A549 (cell line): ENCODE measurements at regions not wholly inside any gene's neighbourhood (a gene's known extent, or its start where the extent isn't known, plus 50 kb on each side); places are given as distances from the start of the nearest gene placed in this dataset.

Experiments
- ATAC-seq, 2 experiments: fragments of 200-7000 bp in 1 of 2; fragments of >200 bp in 1 of 2; cut with Nextera tagmentation in 1 of 2; cut with Tn5 transposase in 1 of 2; 3 replicates each; pipeline versions ENCODE4 v1.8.0 to v1.9.1; 2018 to 2020; ENCODE audit warnings: mild to moderate bottlenecking in 1 of 2, moderate library complexity in 1 of 2
- CTCF ChIA-PET: fragments of 300-600 bp; sonication (Branson Sonifier 250); formaldehyde crosslinking; extraction: SDS; loops from one replicate; lab custom pipeline; 2021; ENCODE audit warnings: antibody characterized with exemption, inconsistent platforms; lab: Yijun Ruan, JAX
- POLR2A ChIA-PET: fragments of 350-600 bp; formaldehyde crosslinking; extraction: SDS; loops from one replicate; lab custom pipeline; 2021; ENCODE audit warnings: antibody characterized with exemption, inconsistent platforms; lab: Yijun Ruan, JAX
- DNase-seq, 2 experiments: peaks; one replicate each; pipeline versions ENCODE4 v3.0.0 to v3.0.0-alpha.2; 2011 to 2016; ENCODE audit warnings: low read depth in 1 of 2, low spot score in 1 of 2
- FAIRE-seq: peaks from 2 replicates; lab custom pipeline; 2011; peaks lifted over from hg19 to GRCh38; lab: Jason Lieb, UNC
- H3K27ac ChIP-seq, 2 experiments: fragments of >200 bp; sonication (Bioruptor Twin); formaldehyde crosslinking; 3 replicates each; pipeline ENCODE4 v1.5.1; 2016 to 2017
- H3K4me1 ChIP-seq: fragments of >200 bp; sonication (Bioruptor Twin); formaldehyde crosslinking; 3 replicates; pipeline ENCODE4 v1.6.1; 2016
- H3K4me2 ChIP-seq: fragments of >200 bp; sonication (Bioruptor Twin); formaldehyde crosslinking; 3 replicates; pipeline ENCODE4 v1.6.1; 2016
- H3K4me3 ChIP-seq: fragments of >200 bp; sonication (Bioruptor Twin); formaldehyde crosslinking; 3 replicates; pipeline ENCODE4 v1.5.1; 2016
- H3K9me3 ChIP-seq: fragments of >200 bp; sonication (Bioruptor Twin); formaldehyde crosslinking; 3 replicates; pipeline ENCODE4 v1.6.1; 2016
- CBX8 ChIP-seq: fragments of 200-600 bp; sonication (generic); IDR thresholded peaks from 2 replicates; pipeline ENCODE4 v1.6.1; 2016
- CEBPB ChIP-seq, 2 experiments: fragments of >200 bp in 1 of 2; sonication (Bioruptor Twin) in 1 of 2; formaldehyde crosslinking in 1 of 2; IDR thresholded peaks; 2 replicates each; pipeline ENCODE4 v1.6.1; 2012 to 2016
- CHD4 ChIP-seq: fragments of 200-600 bp; sonication (generic); IDR thresholded peaks from 2 replicates; pipeline ENCODE4 v1.6.1; 2016; ENCODE audit warnings: antibody characterized with exemption, mild to moderate bottlenecking, borderline replicate concordance
- ESRRA ChIP-seq: fragments of 150-350 bp; IDR thresholded peaks from 2 replicates; pipeline ENCODE4 v1.6.1; 2014; ENCODE audit warnings: mild to moderate bottlenecking, low read length, borderline replicate concordance
- HDAC2 ChIP-seq: fragments of 200-600 bp; sonication (generic); IDR thresholded peaks from 2 replicates; pipeline ENCODE4 v1.6.1; 2016
- HEYL ChIP-seq: fragments of 250-450 bp; sonication (Bioruptor Pico); IDR thresholded peaks from 2 replicates; pipeline ENCODE4 v1.8.0; 2021; ENCODE audit warnings: mild to moderate bottlenecking, moderate library complexity
- HOXA7 ChIP-seq: fragments of 250-450 bp; sonication (Bioruptor Pico); IDR thresholded peaks from 2 replicates; pipeline ENCODE4 v1.5.0; 2020; ENCODE audit warnings: mild to moderate bottlenecking, moderate library complexity
- HOXB13 ChIP-seq: fragments of 250-450 bp; sonication (Bioruptor Pico); IDR thresholded peaks from 2 replicates; pipeline ENCODE4 v1.5.0; 2020; ENCODE audit warnings: low read depth, mild to moderate bottlenecking, moderate library complexity
- NR3C1 ChIP-seq: fragments of >200 bp; sonication (Bioruptor Twin); formaldehyde crosslinking; IDR thresholded peaks from 3 replicates; pipeline ENCODE4 v1.6.1; 2017
- POLR2A ChIP-seq: IDR thresholded peaks from 2 replicates; pipeline ENCODE4 v1.6.1; 2012; ENCODE audit warnings: mild to moderate bottlenecking, low read length
- RAD21 ChIP-seq, 2 experiments: fragments of >200 bp in 1 of 2; sonication (Bioruptor Twin) in 1 of 2; formaldehyde crosslinking in 1 of 2; IDR thresholded peaks in 1 of 2; conservative IDR thresholded peaks in 1 of 2; 2 replicates in 1 of 2; 3 replicates in 1 of 2; pipeline ENCODE4 v1.6.1; 2012 to 2018; ENCODE audit warnings: inconsistent platforms in 1 of 2
- SMC3 ChIP-seq: fragments of >200 bp; sonication (Bioruptor Twin); formaldehyde crosslinking; IDR thresholded peaks from 3 replicates; pipeline ENCODE4 v1.6.1; 2018; ENCODE audit warnings: inconsistent platforms
- SREBF2 ChIP-seq: fragments of 450-650 bp; IDR thresholded peaks from 2 replicates; pipeline ENCODE4 v1.6.1; 2014; ENCODE audit warnings: mild to moderate bottlenecking, moderate library complexity
- ZC3H11A ChIP-seq: fragments of 450-650 bp; IDR thresholded peaks from 2 replicates; pipeline ENCODE4 v1.6.1; 2014; ENCODE audit warnings: antibody characterized with exemption, mild to moderate bottlenecking
- ZNF302 ChIP-seq: fragments of 250-450 bp; sonication (Bioruptor Pico); IDR thresholded peaks from 2 replicates; pipeline ENCODE4 v1.9.0; 2021; ENCODE audit warnings: inconsistent platforms, mild to moderate bottlenecking, moderate library complexity
- ZSCAN20 ChIP-seq: fragments of 250-450 bp; sonication (Bioruptor Pico); IDR thresholded peaks from 2 replicates; pipeline ENCODE4 v1.8.0; 2022; ENCODE audit warnings: mild to moderate bottlenecking, moderate library complexity
- WGBS: methylation state at CpG from one replicate; pipeline ENCODE4 v1.1.6; 2017; ENCODE audit errors: missing lambda C conversion rate; 5-methylcytosine and 5-hydroxymethylcytosine counted together
- TF ChIP-seq, protein P1 (sequence below): fragments of 450-650 bp; IDR thresholded peaks from 2 replicates; pipeline ENCODE4 v1.6.1; 2014; ENCODE audit warnings: antibody characterized with exemption
- TF ChIP-seq, protein P2 (sequence below): IDR thresholded peaks from 2 replicates; pipeline ENCODE4 v1.6.1; 2012
- TF ChIP-seq, protein P3 (sequence below): fragments of 150-350 bp; IDR thresholded peaks from 2 replicates; pipeline ENCODE4 v1.6.1; 2014; ENCODE audit warnings: low read depth, mild to moderate bottlenecking, low read length
- TF ChIP-seq, protein P4 (sequence below): IDR thresholded peaks from 2 replicates; pipeline ENCODE4 v1.6.1; 2012; ENCODE audit warnings: low read depth, borderline replicate concordance
- TF ChIP-seq, protein P5 (sequence below): fragments of 200-600 bp; sonication (generic); IDR thresholded peaks from 2 replicates; pipeline ENCODE4 v1.6.1; 2016; ENCODE audit warnings: antibody characterized with exemption, mild to moderate bottlenecking, moderate library complexity
- TF ChIP-seq, protein P6 (sequence below): fragments of >200 bp; sonication (Bioruptor Twin); formaldehyde crosslinking; IDR thresholded peaks from 3 replicates; pipeline ENCODE4 v1.5.1; 2016
- TF ChIP-seq, protein P7 (sequence below): IDR thresholded peaks from 2 replicates; pipeline ENCODE4 v1.6.1; 2012
- TF ChIP-seq, protein P8 (sequence below): fragments of >200 bp; sonication (Bioruptor Twin); formaldehyde crosslinking; IDR thresholded peaks from 2 replicates; pipeline ENCODE4 v1.6.1; 2016

DNA sequence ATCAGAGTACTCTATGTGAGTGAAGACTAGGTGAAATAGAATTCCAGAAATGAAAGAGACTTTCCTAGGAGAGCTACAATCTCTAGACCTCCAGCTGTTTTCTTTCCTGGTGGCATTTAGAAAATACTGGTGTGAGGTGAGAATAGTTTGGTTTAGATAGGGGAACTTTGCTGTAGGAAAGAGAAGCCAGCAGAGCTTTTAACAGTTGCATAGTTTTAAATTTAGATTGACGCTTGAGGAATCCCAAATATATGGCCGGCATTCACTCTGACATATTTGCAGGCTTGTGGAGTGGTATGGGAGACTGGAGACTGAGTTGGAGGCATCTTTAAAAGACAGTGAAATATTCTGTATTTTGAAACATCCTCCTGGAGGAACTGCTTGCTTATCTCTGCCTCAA, 94.3 kb upstream of the ETV1 start (continued):
- TF ChIP-seq, protein P1, sequence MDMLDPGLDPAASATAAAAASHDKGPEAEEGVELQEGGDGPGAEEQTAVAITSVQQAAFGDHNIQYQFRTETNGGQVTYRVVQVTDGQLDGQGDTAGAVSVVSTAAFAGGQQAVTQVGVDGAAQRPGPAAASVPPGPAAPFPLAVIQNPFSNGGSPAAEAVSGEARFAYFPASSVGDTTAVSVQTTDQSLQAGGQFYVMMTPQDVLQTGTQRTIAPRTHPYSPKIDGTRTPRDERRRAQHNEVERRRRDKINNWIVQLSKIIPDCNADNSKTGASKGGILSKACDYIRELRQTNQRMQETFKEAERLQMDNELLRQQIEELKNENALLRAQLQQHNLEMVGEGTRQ: no peak
- no peak for TF ChIP-seq HDAC2
- no peak for TF ChIP-seq ZNF302 (CRISPR knock-in tag)
- TF ChIP-seq HOXA7: no peak
- no peak for TF ChIP-seq HEYL (CRISPR knock-in tag)
- TF ChIP-seq ESRRA: no peak

DNA sequence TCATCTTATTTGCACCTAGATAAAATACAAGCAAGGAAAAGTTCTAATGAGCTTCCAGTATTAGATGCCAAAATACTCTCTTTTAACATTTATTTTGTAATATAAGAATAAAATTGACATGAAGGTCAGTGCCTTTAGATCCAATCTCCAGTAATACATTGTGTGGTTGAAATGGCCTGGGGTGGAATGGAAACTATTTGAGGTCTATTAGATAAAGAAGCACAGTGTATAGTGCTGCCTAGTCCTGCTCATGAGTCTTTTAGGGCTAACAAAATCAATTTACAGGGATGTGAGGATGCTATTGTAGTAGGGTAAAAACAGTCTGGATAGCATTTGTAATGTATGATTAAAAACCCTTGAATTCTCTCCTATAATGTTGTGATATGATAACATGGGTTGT, 84.5 kb upstream of the ETV1 start:
- TF ChIP-seq ZSCAN20 (CRISPR knock-in tag) (no peak), POLR2A (no peak), HOXB13 (CRISPR knock-in tag) (no peak), SMC3 (no peak)
- TF ChIP-seq, protein P2, sequence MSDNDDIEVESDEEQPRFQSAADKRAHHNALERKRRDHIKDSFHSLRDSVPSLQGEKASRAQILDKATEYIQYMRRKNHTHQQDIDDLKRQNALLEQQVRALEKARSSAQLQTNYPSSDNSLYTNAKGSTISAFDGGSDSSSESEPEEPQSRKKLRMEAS: no peak
- TF ChIP-seq, protein P3, sequence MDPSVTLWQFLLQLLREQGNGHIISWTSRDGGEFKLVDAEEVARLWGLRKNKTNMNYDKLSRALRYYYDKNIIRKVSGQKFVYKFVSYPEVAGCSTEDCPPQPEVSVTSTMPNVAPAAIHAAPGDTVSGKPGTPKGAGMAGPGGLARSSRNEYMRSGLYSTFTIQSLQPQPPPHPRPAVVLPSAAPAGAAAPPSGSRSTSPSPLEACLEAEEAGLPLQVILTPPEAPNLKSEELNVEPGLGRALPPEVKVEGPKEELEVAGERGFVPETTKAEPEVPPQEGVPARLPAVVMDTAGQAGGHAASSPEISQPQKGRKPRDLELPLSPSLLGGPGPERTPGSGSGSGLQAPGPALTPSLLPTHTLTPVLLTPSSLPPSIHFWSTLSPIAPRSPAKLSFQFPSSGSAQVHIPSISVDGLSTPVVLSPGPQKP: no peak
- TF ChIP-seq, protein P4, sequence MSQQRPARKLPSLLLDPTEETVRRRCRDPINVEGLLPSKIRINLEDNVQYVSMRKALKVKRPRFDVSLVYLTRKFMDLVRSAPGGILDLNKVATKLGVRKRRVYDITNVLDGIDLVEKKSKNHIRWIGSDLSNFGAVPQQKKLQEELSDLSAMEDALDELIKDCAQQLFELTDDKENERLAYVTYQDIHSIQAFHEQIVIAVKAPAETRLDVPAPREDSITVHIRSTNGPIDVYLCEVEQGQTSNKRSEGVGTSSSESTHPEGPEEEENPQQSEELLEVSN: no peak

DNA sequence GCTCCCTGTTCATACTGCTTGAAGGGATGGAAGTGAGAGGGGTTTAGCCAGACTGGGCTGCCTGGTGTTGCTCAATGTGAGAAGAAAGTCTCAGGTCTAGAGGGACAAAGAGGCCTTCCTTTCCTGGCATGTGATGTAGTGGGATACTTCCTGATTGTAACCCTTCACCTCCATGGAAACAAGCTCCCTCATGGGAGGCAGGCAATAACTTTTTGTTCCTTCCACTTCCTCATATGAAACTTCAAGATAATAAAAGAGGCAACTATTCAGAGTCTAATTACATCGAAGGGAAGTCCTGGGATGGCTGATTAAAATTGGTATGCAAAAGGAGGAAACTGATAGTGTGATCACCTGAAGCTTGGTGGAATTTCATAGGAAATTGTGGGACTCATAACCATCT, 84.1 kb upstream of the ETV1 start:
- no peak for FAIRE-seq
- Histone ChIP-seq H3K9me3 (no peaks in the 10 kb centered on the region), H3K4me1 (no peaks in the 10 kb centered on the region), H3K4me2 (no peak overlapping the region), H3K4me3 (no peak overlapping the region), H3K27ac (no peak overlapping the region)
- no peak for DNase-seq
- CTCF ChIA-PET: no interaction called here
- POLR2A ChIA-PET: no interaction called here
- no peak for ATAC-seq
- 8% methylated on average over 1 of the region's 1 CpG for WGBS
- no peak for TF ChIP-seq ZNF302 (CRISPR knock-in tag)
- no peak for TF ChIP-seq RAD21 (conservative IDR thresholded peaks at IDR 0.05 in 1 of 2, IDR thresholded peaks at IDR 0.05 in 1 of 2)
- TF ChIP-seq CEBPB (IDR thresholded peaks at IDR 0.05): no peak
- TF ChIP-seq SREBF2: no peak
- TF ChIP-seq, protein P5, sequence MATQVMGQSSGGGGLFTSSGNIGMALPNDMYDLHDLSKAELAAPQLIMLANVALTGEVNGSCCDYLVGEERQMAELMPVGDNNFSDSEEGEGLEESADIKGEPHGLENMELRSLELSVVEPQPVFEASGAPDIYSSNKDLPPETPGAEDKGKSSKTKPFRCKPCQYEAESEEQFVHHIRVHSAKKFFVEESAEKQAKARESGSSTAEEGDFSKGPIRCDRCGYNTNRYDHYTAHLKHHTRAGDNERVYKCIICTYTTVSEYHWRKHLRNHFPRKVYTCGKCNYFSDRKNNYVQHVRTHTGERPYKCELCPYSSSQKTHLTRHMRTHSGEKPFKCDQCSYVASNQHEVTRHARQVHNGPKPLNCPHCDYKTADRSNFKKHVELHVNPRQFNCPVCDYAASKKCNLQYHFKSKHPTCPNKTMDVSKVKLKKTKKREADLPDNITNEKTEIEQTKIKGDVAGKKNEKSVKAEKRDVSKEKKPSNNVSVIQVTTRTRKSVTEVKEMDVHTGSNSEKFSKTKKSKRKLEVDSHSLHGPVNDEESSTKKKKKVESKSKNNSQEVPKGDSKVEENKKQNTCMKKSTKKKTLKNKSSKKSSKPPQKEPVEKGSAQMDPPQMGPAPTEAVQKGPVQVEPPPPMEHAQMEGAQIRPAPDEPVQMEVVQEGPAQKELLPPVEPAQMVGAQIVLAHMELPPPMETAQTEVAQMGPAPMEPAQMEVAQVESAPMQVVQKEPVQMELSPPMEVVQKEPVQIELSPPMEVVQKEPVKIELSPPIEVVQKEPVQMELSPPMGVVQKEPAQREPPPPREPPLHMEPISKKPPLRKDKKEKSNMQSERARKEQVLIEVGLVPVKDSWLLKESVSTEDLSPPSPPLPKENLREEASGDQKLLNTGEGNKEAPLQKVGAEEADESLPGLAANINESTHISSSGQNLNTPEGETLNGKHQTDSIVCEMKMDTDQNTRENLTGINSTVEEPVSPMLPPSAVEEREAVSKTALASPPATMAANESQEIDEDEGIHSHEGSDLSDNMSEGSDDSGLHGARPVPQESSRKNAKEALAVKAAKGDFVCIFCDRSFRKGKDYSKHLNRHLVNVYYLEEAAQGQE: no peak
- no peak for TF ChIP-seq CHD4
- TF ChIP-seq, protein P6, sequence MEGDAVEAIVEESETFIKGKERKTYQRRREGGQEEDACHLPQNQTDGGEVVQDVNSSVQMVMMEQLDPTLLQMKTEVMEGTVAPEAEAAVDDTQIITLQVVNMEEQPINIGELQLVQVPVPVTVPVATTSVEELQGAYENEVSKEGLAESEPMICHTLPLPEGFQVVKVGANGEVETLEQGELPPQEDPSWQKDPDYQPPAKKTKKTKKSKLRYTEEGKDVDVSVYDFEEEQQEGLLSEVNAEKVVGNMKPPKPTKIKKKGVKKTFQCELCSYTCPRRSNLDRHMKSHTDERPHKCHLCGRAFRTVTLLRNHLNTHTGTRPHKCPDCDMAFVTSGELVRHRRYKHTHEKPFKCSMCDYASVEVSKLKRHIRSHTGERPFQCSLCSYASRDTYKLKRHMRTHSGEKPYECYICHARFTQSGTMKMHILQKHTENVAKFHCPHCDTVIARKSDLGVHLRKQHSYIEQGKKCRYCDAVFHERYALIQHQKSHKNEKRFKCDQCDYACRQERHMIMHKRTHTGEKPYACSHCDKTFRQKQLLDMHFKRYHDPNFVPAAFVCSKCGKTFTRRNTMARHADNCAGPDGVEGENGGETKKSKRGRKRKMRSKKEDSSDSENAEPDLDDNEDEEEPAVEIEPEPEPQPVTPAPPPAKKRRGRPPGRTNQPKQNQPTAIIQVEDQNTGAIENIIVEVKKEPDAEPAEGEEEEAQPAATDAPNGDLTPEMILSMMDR: no peak
- no peak for TF ChIP-seq ZC3H11A
- TF ChIP-seq, protein P2: no peak
- no peak for TF ChIP-seq CBX8
- TF ChIP-seq, protein P1: no peak
- no peak for TF ChIP-seq NR3C1
- TF ChIP-seq SMC3: no peak
- TF ChIP-seq, protein P7, sequence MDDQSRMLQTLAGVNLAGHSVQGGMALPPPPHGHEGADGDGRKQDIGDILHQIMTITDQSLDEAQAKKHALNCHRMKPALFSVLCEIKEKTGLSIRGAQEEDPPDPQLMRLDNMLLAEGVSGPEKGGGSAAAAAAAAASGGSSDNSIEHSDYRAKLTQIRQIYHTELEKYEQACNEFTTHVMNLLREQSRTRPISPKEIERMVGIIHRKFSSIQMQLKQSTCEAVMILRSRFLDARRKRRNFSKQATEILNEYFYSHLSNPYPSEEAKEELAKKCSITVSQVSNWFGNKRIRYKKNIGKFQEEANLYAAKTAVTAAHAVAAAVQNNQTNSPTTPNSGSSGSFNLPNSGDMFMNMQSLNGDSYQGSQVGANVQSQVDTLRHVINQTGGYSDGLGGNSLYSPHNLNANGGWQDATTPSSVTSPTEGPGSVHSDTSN: no peak
- TF ChIP-seq, protein P8, sequence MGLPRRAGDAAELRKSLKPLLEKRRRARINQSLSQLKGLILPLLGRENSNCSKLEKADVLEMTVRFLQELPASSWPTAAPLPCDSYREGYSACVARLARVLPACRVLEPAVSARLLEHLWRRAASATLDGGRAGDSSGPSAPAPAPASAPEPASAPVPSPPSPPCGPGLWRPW: no peak
- TF ChIP-seq, protein P3: no peak

More for the DNA sequence above, 84.5 kb upstream of the ETV1 start:
- DNase-seq (no peak), FAIRE-seq (no peak), ATAC-seq (no peak)
- POLR2A ChIA-PET: no interaction called here
- Histone ChIP-seq H3K9me3 (no peaks in the 10 kb centered on the region), H3K4me2 (no peak overlapping the region), H3K4me3 (no peak overlapping the region), H3K4me1 (no peaks in the 10 kb centered on the region), H3K27ac (no peak overlapping the region)
- CTCF ChIA-PET: no interaction called here
